ENCODE measurements at regions not wholly inside any gene's neighbourhood (a gene's known extent, or its start where the extent isn't known, plus 50 kb on each side); places are given as distances from the start of the nearest gene placed in this dataset.

DNA sequence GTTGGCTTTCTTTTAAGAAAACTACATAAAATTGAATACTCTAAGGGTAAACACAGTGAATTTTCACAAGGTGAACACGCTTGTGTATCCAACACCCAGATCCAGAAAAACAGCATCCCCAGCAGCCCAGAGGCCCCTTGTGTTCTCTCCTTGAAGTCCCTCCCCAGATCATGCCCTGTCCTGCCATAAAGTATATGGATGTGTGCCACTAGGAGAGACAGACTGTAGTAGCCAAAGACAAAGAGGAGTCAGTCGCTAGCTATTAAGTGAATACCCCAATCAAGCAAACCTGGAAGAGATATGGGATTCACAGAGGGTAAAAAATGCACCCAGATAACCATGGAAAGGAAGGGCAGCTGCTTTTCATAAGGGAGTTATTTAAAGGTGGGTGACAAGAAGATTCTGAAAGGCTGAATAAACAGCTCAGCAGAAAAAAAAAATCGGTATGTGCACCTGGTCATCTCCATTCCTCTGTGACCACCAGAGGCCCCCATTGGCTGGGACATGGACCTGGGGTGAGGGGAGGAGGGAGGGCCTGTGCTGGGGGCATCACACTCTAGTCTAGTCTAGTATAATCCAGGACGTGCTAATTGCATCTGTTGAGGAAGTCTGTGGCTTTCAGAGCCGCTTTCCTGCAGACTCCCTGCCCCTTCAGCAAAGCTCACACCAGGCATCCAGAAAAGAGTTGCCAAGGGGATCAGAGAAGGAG, 167.3 kb upstream of the NDN start:
- TF ChIP-seq POLR2A (IDR thresholded peaks at IDR 0.05) (no peak), POLR2AphosphoS5 (IDR thresholded peaks at IDR 0.05) (no peak), EP300 (IDR thresholded peaks at IDR 0.05) (no peak)
- TF ChIP-seq, protein P1, sequence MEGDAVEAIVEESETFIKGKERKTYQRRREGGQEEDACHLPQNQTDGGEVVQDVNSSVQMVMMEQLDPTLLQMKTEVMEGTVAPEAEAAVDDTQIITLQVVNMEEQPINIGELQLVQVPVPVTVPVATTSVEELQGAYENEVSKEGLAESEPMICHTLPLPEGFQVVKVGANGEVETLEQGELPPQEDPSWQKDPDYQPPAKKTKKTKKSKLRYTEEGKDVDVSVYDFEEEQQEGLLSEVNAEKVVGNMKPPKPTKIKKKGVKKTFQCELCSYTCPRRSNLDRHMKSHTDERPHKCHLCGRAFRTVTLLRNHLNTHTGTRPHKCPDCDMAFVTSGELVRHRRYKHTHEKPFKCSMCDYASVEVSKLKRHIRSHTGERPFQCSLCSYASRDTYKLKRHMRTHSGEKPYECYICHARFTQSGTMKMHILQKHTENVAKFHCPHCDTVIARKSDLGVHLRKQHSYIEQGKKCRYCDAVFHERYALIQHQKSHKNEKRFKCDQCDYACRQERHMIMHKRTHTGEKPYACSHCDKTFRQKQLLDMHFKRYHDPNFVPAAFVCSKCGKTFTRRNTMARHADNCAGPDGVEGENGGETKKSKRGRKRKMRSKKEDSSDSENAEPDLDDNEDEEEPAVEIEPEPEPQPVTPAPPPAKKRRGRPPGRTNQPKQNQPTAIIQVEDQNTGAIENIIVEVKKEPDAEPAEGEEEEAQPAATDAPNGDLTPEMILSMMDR (IDR thresholded peaks at IDR 0.05) = no peak

Data from sigmoid colon (tissue), 4 donors.